GM13976 (cell line): ENCODE measurements at regions not wholly inside any gene's neighbourhood (a gene's known extent, or its start where the extent isn't known, plus 50 kb on each side); places are given as distances from the start of the nearest gene placed in this dataset.

Experiments
- DNase-seq: peaks from one replicate; pipeline ENCODE4 v3.0.0; 2012; ENCODE audit warnings: low spot score
- CTCF ChIP-seq: IDR thresholded peaks from 2 replicates; pipeline ENCODE4 v1.5.1; 2012; ENCODE audit warnings: borderline replicate concordance, mild to moderate bottlenecking; ENCODE audit not compliant: insufficient read depth; ENCODE audit errors: extremely low read depth, missing control alignments, control extremely low read depth
- in situ Hi-C: fragments of 300-500 bp; cut with MboI; formaldehyde crosslinking; loops from one replicate; pipeline ENCODE4 v1.12.0; 2022; ENCODE audit warnings: low sequenced_read_pairs, mixed read lengths, inconsistent platforms; ENCODE audit not compliant: unreplicated experiment

- in situ Hi-C loops: no loop called here
- DNase-seq: no peak
- TF ChIP-seq CTCF: no peak
These were observed 194.5 kb upstream of the RIOK2 start for GRCh38 chr5:97377582-97377981.

- TF ChIP-seq CTCF: no peak
- in situ Hi-C loops: no loop called here
- DNase-seq: no peak
These were observed 200.9 kb upstream of the RIOK2 start for GRCh38 chr5:97383996-97384395.

- in situ Hi-C loops: no loop called here
- no peak for DNase-seq
- TF ChIP-seq CTCF: no peak
These were observed 205.7 kb upstream of the RIOK2 start for GRCh38 chr5:97388794-97389193.

- DNase-seq: no peak
- no peak for TF ChIP-seq CTCF
- in situ Hi-C loops: no loop called here
These were observed 217.5 kb upstream of the RIOK2 start for GRCh38 chr5:97400537-97400936.

GRCh38 chr5:97405941-97406340 lies 222.9 kb upstream of the RIOK2 start:
- DNase-seq: no peak
- no peak for TF ChIP-seq CTCF
- in situ Hi-C loops: no loop called here

- in situ Hi-C loops: no loop called here
- DNase-seq: no peak
- TF ChIP-seq CTCF: no peak
These were observed 224.1 kb upstream of the RIOK2 start for GRCh38 chr5:97406946-97407676.

- TF ChIP-seq CTCF: no peak
- in situ Hi-C loops: no loop called here
These were observed 225.3 kb upstream of the RIOK2 start for GRCh38 chr5:97408331-97408730.

More at GRCh38 chr5:97408331-97408730, 225.3 kb upstream of the RIOK2 start:
- no peak for DNase-seq
